ENCODE measurements at regions not wholly inside any gene's neighbourhood (a gene's known extent, or its start where the extent isn't known, plus 50 kb on each side); places are given as distances from the start of the nearest gene placed in this dataset.

GRCh38 chr9:22237497-22238363, 208.9 kb upstream of the DMRTA1 start:
- in situ Hi-C loops (cut with HindIII; ENCODE audit: low sequenced_read_pairs): loop anchor here (25.0 kb wide), 1 partner anchor 425 kb away; the partner anchor contains the start of gene MTAP
- H3K4me3 ChIP-seq (ENCODE audit: low read depth, low read length): no peak overlapping the region
- no peak for TF ChIP-seq CTCF (IDR thresholded peaks at IDR 0.05; ENCODE audit: low read depth, low read length)
- DNase-seq (ENCODE audit: low read depth, low spot score): peak; percentile 95

- in situ Hi-C loops (cut with HindIII; ENCODE audit: low sequenced_read_pairs): loop anchor here (25.0 kb wide), 1 partner anchor 427 kb away; the partner anchor contains the start of gene MTAP
- TF ChIP-seq CTCF (IDR thresholded peaks at IDR 0.05; ENCODE audit: low read depth, low read length): peak; percentile 58
Measured at GRCh38 chr9:22238809-22239684, 207.6 kb upstream of the DMRTA1 start.

GRCh38 chr9:22240619-22241018, 206.0 kb upstream of the DMRTA1 start:
- DNase-seq (ENCODE audit: low read depth, low spot score): peak; percentile 68
- in situ Hi-C loops (cut with HindIII; ENCODE audit: low sequenced_read_pairs): loop anchor here (25.0 kb wide), 1 partner anchor 428 kb away; the partner anchor contains the start of gene MTAP
- no peak for TF ChIP-seq CTCF (IDR thresholded peaks at IDR 0.05; ENCODE audit: low read depth, low read length)
- no peak overlapping the region for H3K4me3 ChIP-seq (ENCODE audit: low read depth, low read length)

More at GRCh38 chr9:22238809-22239684, 207.6 kb upstream of the DMRTA1 start:
- DNase-seq (ENCODE audit: low read depth, low spot score): peak; percentile 89
- peak overlapping the region; percentile 1 for H3K4me3 ChIP-seq (ENCODE audit: low read depth, low read length)

- no peak for TF ChIP-seq CTCF (IDR thresholded peaks at IDR 0.05; ENCODE audit: low read depth, low read length)
- in situ Hi-C loops (cut with HindIII; ENCODE audit: low sequenced_read_pairs): loop anchor here (25.0 kb wide), 1 partner anchor 429 kb away; the partner anchor contains the start of gene MTAP
- H3K4me3 ChIP-seq (ENCODE audit: low read depth, low read length): no peak overlapping the region
- DNase-seq (ENCODE audit: low read depth, low spot score): no peak
Measured at GRCh38 chr9:22241024-22241423, 205.6 kb upstream of the DMRTA1 start.

GRCh38 chr9:22241611-22242010, 205.0 kb upstream of the DMRTA1 start:
- in situ Hi-C loops (cut with HindIII; ENCODE audit: low sequenced_read_pairs): loop anchor here (25.0 kb wide), 1 partner anchor 429 kb away; the partner anchor contains the start of gene MTAP
- no peak for TF ChIP-seq CTCF (IDR thresholded peaks at IDR 0.05; ENCODE audit: low read depth, low read length)
- no peak for DNase-seq (ENCODE audit: low read depth, low spot score)
- H3K4me3 ChIP-seq (ENCODE audit: low read depth, low read length): no peak overlapping the region
